ENCODE measurements at regions not wholly inside any gene's neighbourhood (a gene's known extent, or its start where the extent isn't known, plus 50 kb on each side); places are given as distances from the start of the nearest gene placed in this dataset.
"Not testable (repeated sequence)": the region's sequence is repeated elsewhere in the genome, so short reads cannot be mapped to it uniquely, and the experiment has no call there.

GRCh38 chr5:128735656-128736055, 197.6 kb upstream of the FBN2 start:
- DNase-seq (ENCODE audit: low spot score): not testable (repeated sequence)

GRCh38 chr5:128736553-128736952, 198.5 kb upstream of the FBN2 start:
- DNase-seq (ENCODE audit: low spot score): no peak

- DNase-seq (ENCODE audit: low spot score): no peak
Measured at GRCh38 chr5:128749136-128749898, 211.3 kb upstream of the FBN2 start.

GRCh38 chr5:128750155-128750554, 212.1 kb upstream of the FBN2 start:
- DNase-seq (ENCODE audit: low spot score): no peak

GRCh38 chr5:128757196-128757959, 207.9 kb upstream of the SLC27A6 start:
- no peak for DNase-seq (ENCODE audit: low spot score)

GRCh38 chr5:128762661-128763306, 202.5 kb upstream of the SLC27A6 start:
- DNase-seq (ENCODE audit: low spot score): no peak

GRCh38 chr5:128763321-128763720, 202.0 kb upstream of the SLC27A6 start:
- DNase-seq (ENCODE audit: low spot score): no peak

GRCh38 chr5:128764601-128765310, 200.5 kb upstream of the SLC27A6 start:
- no peak for DNase-seq (ENCODE audit: low spot score)

GRCh38 chr5:128765448-128766061, 199.7 kb upstream of the SLC27A6 start:
- DNase-seq (ENCODE audit: low spot score): no peak

- no peak for DNase-seq (ENCODE audit: low spot score)
Measured at GRCh38 chr5:128766406-128766805, 198.9 kb upstream of the SLC27A6 start.

GRCh38 chr5:128770907-128771306, 194.4 kb upstream of the SLC27A6 start:
- no peak for DNase-seq (ENCODE audit: low spot score)

GRCh38 chr5:128772356-128772755, 192.9 kb upstream of the SLC27A6 start:
- no peak for DNase-seq (ENCODE audit: low spot score)

GRCh38 chr5:128773378-128773777, 191.9 kb upstream of the SLC27A6 start:
- no peak for DNase-seq (ENCODE audit: low spot score)

GRCh38 chr5:128774605-128775004, 190.7 kb upstream of the SLC27A6 start:
- no peak for DNase-seq (ENCODE audit: low spot score)

GRCh38 chr5:128775558-128775957, 189.7 kb upstream of the SLC27A6 start:
- no peak for DNase-seq (ENCODE audit: low spot score)

GRCh38 chr5:128777052-128777451, 188.2 kb upstream of the SLC27A6 start:
- DNase-seq (ENCODE audit: low spot score): no peak

- DNase-seq (ENCODE audit: low spot score): no peak
Measured at GRCh38 chr5:128778474-128778873, 186.8 kb upstream of the SLC27A6 start.

GRCh38 chr5:128782446-128782845, 182.8 kb upstream of the SLC27A6 start:
- DNase-seq (ENCODE audit: low spot score): no peak

- DNase-seq (ENCODE audit: low spot score): no peak
Measured at GRCh38 chr5:128784726-128785125, 180.6 kb upstream of the SLC27A6 start.

- DNase-seq (ENCODE audit: low spot score): no peak
Measured at GRCh38 chr5:128791312-128791711, 174.0 kb upstream of the SLC27A6 start.

GRCh38 chr5:128796506-128796905, 168.8 kb upstream of the SLC27A6 start:
- DNase-seq (ENCODE audit: low spot score): no peak

- no peak for DNase-seq (ENCODE audit: low spot score)
Measured at GRCh38 chr5:128798871-128799270, 166.4 kb upstream of the SLC27A6 start.
